Skeletal muscle tissue (tissue), 3 donors: ENCODE measurements at regions not wholly inside any gene's neighbourhood (a gene's known extent, or its start where the extent isn't known, plus 50 kb on each side); places are given as distances from the start of the nearest gene placed in this dataset.
"Not testable (repeated sequence)": the region's sequence is repeated elsewhere in the genome, so short reads cannot be mapped to it uniquely, and the experiment has no call there.

Experiments
- H3K27ac ChIP-seq: one replicate; pipeline ENCODE4 v1.7.0; 2013; ENCODE audit warnings: mild to moderate bottlenecking, low read depth, low read length, inconsistent platforms
- H3K27me3 ChIP-seq, 3 donors: one replicate each; pipeline ENCODE4 v1.7.0; 2013; ENCODE audit warnings: low read length in 3 of 3; ENCODE audit not compliant: control insufficient read depth in 3 of 3, insufficient read depth in 3 of 3
- H3K36me3 ChIP-seq, 3 donors: one replicate each; pipeline ENCODE4 v1.7.0; 2013; ENCODE audit warnings: low read length in 3 of 3; ENCODE audit not compliant: control insufficient read depth in 3 of 3, insufficient read depth in 3 of 3
- H3K4me1 ChIP-seq, 3 donors: one replicate each; pipeline ENCODE4 v1.7.0; 2013; ENCODE audit warnings: low read length in 3 of 3, mild to moderate bottlenecking in 3 of 3; ENCODE audit not compliant: control insufficient read depth in 3 of 3, insufficient read depth in 3 of 3
- H3K4me3 ChIP-seq, 3 donors: one replicate each; pipeline ENCODE4 v1.7.0; 2013; ENCODE audit warnings: low read length in 3 of 3
- H3K9ac ChIP-seq, 3 donors: one replicate each; pipeline ENCODE4 v1.7.0; 2013; ENCODE audit warnings: low read length in 3 of 3, mild to moderate bottlenecking in 3 of 3, moderate library complexity in 2 of 3, low read depth in 1 of 3
- H3K9me3 ChIP-seq, 3 donors: one replicate each; pipeline ENCODE4 v1.7.0; 2013; ENCODE audit warnings: low read length in 3 of 3; ENCODE audit not compliant: control insufficient read depth in 3 of 3
- donor health status: Osteomylitis.

DNA sequence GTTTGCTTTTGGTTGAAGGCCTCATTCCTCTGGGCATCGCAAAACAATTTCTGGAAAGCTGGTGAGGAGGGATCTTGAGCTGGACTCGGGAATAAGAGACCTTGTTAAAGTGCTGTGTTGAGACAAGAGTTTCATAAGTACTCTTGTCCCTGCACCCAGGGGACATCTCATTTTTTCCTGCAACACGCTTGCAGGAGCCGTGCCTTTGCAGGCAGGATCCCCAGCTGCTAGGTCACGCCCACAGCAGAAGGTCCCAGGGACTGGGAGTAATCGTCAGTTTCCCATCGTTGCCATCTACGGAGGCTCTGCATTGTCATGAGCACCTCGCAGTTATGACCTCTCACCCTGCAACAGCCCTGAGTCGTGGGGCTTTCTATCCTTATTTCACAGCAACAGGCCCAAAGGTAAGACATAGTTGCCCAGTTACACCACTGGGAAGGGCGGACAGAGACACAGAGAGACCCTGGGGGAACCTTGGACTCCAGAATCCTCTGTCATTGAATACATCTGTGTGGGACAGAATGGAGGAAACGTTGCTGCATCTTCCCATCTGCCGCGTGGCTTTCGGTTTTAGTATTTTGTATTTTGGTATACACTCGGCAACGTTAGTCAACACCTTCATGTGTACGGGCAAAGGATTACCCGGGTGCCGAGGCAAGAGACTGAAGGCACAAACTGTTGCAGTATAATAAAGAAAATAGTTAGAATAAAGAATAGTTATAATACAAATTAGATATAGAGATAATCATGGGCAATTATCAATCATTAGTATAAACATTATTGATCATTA lies 60.4 kb upstream of the DMRTB1 start:
- Histone ChIP-seq H3K9ac (no peak overlapping the region), H3K36me3 (no peaks in the 10 kb centered on the region), H3K4me1 (no peaks in the 10 kb centered on the region), H3K27me3 (peaks cover 8 to 50% (median 28%) of the 10 kb centered on the region in 3 donors), H3K4me3 (no peak overlapping the region), H3K27ac (no peak overlapping the region), H3K9me3 (no peaks in the 10 kb centered on the region)

- H3K4me1 ChIP-seq, H3K27ac ChIP-seq, H3K9me3 ChIP-seq, H3K9ac ChIP-seq, H3K4me3 ChIP-seq, H3K36me3 ChIP-seq: not testable (repeated sequence)
- peaks cover 8 to 48% (median 28%) of the 10 kb centered on the region in 3 donors for H3K27me3 ChIP-seq
Measured at GRCh38 chr1:53399370-53400133, 59.6 kb upstream of the DMRTB1 start.

DNA sequence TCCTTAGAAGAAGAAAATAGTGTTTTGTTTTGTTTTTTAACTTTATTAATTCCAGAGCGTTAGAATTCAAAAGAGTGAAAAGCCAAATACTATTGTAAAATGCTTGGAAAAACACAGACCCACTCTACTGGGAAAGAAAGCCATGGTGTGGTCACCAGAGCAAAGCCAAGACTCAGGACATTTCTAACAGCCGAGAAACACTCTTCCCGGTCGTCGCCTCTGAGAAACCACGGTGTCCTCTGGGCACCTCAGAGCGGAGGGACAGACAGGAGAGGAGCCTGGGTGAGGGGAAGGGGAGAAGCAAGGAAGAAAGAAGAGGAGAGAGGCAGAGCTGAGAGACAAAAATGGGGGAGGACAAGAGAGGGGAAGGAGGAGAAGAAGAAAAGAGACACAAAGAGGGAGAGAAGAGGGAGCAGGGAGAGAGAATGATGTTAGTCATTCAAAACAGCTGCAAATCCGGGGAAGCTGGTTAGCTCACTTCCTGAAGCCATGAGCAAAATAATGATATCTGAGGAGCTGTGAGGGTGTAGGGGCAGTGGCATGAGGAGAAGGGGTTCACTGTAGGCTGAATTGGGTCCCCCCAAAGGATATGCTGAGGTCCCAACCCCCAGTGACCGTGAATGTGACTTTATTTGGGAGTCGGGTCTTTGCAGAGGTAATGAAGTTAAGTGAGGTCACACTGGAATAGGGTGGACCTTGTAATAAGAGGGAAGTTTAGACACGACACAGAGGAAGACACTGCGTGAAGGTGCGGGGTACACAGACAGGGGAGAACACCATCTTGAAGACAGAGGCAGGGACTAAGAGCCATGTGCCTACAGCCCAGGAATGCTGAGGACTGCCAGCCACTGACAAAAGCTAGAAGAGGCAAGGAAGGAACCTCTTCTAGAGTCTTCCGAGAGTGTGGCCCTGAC lies 58.2 kb upstream of the DMRTB1 start:
- Histone ChIP-seq H3K9me3 (no peaks in the 10 kb centered on the region), H3K9ac (no peak overlapping the region), H3K27me3 (peaks cover 8 to 43% (median 29%) of the 10 kb centered on the region in 3 donors), H3K4me1 (no peaks in the 10 kb centered on the region), H3K4me3 (no peak overlapping the region), H3K27ac (no peak overlapping the region), H3K36me3 (no peaks in the 10 kb centered on the region)

DNA sequence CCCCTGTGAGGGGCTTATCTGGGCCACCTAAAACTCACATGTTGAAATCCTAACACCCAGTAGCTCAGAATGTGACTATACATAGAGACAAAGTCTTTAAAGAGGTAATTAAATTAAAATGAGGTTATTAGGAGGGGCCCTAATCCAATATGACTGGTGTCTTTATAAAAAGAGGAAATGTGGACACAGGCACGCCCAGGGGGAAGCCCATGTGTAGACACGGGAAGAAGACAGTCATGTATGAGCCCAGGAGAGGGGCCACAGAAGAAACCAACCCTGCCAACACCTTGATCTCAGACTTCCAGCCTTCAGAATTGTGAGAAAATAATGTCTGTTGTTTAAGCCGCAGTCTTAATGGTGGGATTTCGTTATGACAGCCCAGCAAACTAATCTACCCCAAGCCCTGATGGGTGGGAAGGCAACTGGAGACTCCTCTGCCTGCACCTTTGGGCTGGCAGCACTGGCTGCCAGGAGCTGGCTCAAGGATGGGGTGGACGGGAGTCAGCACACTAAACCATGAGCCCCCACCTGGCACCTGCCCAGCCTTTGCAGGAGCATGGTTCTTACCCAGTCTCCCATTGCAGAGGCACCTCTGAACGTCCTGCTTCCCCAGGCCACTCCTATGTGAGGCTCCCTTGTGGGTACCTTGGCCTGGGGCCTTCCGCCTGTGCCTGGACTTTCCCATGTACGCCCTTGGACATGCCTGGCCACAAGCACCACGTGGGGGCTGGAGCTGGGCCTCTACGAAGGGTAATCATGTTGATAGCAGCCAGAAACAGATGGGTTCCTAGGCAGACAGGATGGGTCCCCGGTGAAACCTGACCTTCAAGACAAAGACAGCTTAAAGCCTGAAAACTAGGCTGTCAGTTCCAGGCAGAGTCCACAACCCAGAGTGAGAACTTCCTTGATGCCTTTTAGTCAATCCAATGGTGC lies 57.1 kb upstream of the DMRTB1 start:
- H3K9ac ChIP-seq, result no peak overlapping the region
- H3K27ac ChIP-seq, result no peak overlapping the region
- H3K4me3 ChIP-seq, result no peak overlapping the region
- H3K9me3 ChIP-seq, result no peaks in the 10 kb centered on the region
- H3K4me1 ChIP-seq, result no peaks in the 10 kb centered on the region
- H3K36me3 ChIP-seq, result no peaks in the 10 kb centered on the region
- peaks cover 9 to 39% (median 32%) of the 10 kb centered on the region in 3 donors for H3K27me3 ChIP-seq

DNA sequence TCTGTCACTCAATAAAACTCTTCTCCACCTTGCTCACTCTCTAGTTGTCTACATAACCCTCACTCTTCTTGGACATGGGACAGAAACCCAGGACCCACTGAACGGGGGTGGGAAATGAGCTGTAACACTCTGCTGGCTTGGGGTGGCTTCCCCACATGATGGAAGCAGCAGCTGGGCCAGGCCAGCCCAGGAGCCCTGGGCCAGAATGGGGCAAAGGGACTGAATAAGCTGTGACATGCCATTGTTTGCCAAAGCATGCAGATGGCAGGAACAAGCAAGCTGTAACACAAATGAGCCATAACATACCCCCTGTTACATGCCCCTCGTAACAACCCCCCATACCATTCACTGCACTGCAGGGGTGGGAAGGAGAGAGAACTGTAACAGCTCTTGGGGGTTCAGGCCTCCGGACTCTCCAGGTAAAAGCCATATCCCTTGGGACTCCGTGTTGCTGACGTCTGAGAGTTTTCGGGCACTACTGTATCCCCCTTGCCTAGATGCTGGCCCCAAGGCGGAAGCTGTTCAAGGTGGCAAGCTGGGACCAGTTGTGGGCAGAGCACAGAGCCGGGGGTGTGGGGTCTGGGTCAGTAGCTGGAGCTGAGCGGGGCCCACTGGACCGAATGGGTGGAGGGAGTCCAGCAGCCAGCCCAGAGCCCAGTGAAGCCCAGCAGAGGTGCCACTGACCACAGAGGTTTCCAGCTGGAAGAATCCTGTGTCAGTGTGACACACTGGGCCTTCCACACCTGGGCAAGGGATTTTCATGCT lies 56.1 kb upstream of the DMRTB1 start:
- H3K4me3 ChIP-seq, result no peak overlapping the region
- H3K9me3 ChIP-seq, result no peaks in the 10 kb centered on the region
- no peaks in the 10 kb centered on the region for H3K4me1 ChIP-seq
- H3K27ac ChIP-seq, result no peak overlapping the region
- H3K36me3 ChIP-seq, result no peaks in the 10 kb centered on the region
- H3K9ac ChIP-seq, result no peak overlapping the region
- peaks cover 14 to 39% (median 39%) of the 10 kb centered on the region in 3 donors for H3K27me3 ChIP-seq

- H3K27ac ChIP-seq, result no peak overlapping the region
- peaks cover 14 to 60% (median 58%) of the 10 kb centered on the region in 3 donors for H3K27me3 ChIP-seq
- H3K36me3 ChIP-seq, result no peaks in the 10 kb centered on the region
- H3K4me1 ChIP-seq, result no peaks in the 10 kb centered on the region
- H3K4me3 ChIP-seq, result no peak overlapping the region
- H3K9me3 ChIP-seq, result no peaks in the 10 kb centered on the region
- H3K9ac ChIP-seq, result no peak overlapping the region
Measured at GRCh38 chr1:53405737-53406136, 53.5 kb upstream of the DMRTB1 start.

DNA sequence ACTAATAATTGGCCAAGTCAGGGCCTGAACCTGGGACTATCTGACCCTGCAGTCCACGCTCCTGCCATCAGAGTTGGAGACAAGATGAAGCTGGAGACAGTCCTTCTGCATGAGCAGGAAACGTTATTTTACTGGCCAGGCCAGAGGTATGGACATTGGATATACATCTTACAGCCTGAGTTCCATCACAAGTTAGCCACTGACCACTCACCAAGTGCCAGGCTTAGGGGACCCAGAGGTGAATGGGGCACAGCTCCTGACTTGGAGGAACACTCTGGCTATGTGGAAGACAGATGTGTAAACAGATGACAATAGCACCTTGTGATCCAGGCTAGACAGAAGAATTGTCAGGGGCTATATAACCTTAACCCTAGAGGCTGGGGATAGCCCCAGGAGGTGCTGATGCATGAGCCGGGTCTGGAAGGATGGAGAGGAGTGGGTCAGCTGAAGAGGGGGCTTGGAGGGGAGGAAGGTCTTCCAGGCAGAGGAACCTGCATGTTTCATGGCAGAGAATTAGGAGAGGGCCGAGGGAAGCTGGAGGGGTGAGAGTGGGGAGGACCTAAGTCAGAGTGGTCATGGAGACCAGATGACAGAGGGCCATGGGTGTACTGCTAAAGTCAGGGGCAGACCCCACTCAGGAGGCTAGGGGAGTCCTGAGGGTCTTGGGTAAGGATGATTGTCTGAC lies 52.5 kb upstream of the DMRTB1 start:
- Histone ChIP-seq H3K4me1 (no peaks in the 10 kb centered on the region), H3K27ac (no peak overlapping the region), H3K4me3 (no peak overlapping the region), H3K9me3 (no peaks in the 10 kb centered on the region), H3K36me3 (no peaks in the 10 kb centered on the region), H3K9ac (no peak overlapping the region), H3K27me3 (peaks cover 9 to 50% (median 49%) of the 10 kb centered on the region in 3 donors)

DNA sequence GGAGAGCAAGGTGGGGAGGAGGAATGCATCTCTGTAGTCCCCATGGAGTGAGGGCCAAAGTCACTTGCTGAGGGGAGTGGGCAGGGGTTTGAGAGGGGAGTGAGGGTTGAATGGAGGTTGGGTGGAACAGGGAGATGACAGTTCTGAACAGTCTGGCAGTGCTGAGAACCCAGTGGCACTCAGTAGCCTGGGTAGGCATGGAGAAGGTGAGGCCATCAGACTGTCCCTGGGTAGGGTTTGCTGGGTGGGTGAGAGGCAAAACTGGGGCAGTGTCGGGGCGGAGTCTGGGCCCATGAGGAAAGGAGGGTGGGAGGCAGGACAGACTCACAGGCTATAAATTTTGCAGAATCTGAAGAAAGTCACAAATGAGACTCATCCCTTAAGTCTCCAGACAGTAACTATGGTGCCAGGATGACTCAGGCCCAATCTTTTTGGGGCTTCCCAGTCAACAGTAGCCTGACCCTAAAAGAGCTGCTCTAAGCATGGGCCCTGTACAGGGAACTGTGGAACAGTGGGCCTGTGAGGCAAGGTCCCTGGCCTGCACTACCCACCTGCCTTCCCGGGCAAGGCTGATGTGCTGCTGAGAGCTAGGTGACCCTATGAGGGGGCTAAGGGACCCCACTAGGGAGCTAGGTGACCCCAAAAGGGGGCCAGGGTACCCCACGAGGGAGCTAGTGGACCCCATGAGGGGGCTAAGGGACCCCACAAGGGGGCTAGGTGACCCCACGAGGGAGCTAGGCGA lies 51.0 kb upstream of the DMRTB1 start:
- H3K9ac ChIP-seq, result no peak overlapping the region
- no peak overlapping the region for H3K27ac ChIP-seq
- no peaks in the 10 kb centered on the region for H3K9me3 ChIP-seq
- peaks cover 6 to 47% (median 39%) of the 10 kb centered on the region in 3 donors for H3K27me3 ChIP-seq
- H3K4me1 ChIP-seq, result no peaks in the 10 kb centered on the region
- H3K4me3 ChIP-seq, result no peak overlapping the region
- H3K36me3 ChIP-seq, result no peaks in the 10 kb centered on the region
